ENCODE measurements at regions not wholly inside any gene's neighbourhood (a gene's known extent, or its start where the extent isn't known, plus 50 kb on each side); places are given as distances from the start of the nearest gene placed in this dataset.

- Histone ChIP-seq H3K27me3 (ENCODE audit: control insufficient read depth, insufficient read depth, low read length) (no peaks in the 10 kb centered on the region), H3K36me3 (ENCODE audit: control insufficient read depth, insufficient read depth, low read length) (no peaks in the 10 kb centered on the region), H3K9ac (ENCODE audit: low read depth, low read length) (no peak overlapping the region), H3K4me3 (ENCODE audit: low read depth, low read length) (no peak overlapping the region), H3K9me3 (ENCODE audit: control insufficient read depth, insufficient read depth, low read length) (no peaks in the 10 kb centered on the region), H3K27ac (ENCODE audit: low read depth, low read length) (peak overlapping the region; percentile 73), H3K4me1 (ENCODE audit: control insufficient read depth, insufficient read depth, low read length) (peaks cover 5% of the 10 kb centered on the region)
Observed at GRCh38 chr12:24244801-24245200, 295.3 kb upstream of the SOX5 start.

GRCh38 chr12:24244231-24244630 lies 294.8 kb upstream of the SOX5 start:
- Histone ChIP-seq H3K4me3 (ENCODE audit: low read depth, low read length) (no peak overlapping the region), H3K36me3 (ENCODE audit: control insufficient read depth, insufficient read depth, low read length) (no peaks in the 10 kb centered on the region), H3K4me1 (ENCODE audit: control insufficient read depth, insufficient read depth, low read length) (peaks cover 5% of the 10 kb centered on the region), H3K9ac (ENCODE audit: low read depth, low read length) (no peak overlapping the region), H3K27me3 (ENCODE audit: control insufficient read depth, insufficient read depth, low read length) (no peaks in the 10 kb centered on the region), H3K9me3 (ENCODE audit: control insufficient read depth, insufficient read depth, low read length) (no peaks in the 10 kb centered on the region), H3K27ac (ENCODE audit: low read depth, low read length) (peak overlapping the region; percentile 73)

DNA sequence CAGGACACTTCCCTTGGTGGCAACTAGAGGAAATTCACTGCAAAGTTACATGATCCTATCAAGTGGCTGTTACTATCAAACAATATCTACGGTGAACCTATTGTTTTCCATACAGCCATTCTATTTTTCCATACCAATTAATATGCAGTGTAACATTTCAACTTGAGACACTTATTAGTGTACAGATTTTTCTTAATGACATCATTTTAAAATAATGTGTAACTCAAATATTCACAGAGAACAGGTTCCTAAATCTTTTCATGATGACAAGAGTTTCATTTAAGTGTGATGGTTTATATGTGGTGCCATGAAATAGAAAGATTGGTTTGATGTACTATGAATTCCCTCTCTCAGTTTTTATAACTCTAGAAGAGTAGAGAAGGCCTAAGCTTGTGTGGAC lies 291.2 kb upstream of the SOX5 start:
- no peaks in the 10 kb centered on the region for H3K36me3 ChIP-seq (ENCODE audit: control insufficient read depth, insufficient read depth, low read length)
- no peak overlapping the region for H3K4me3 ChIP-seq (ENCODE audit: low read depth, low read length)
- H3K27ac ChIP-seq (ENCODE audit: low read depth, low read length), result no peak overlapping the region
- no peaks in the 10 kb centered on the region for H3K27me3 ChIP-seq (ENCODE audit: control insufficient read depth, insufficient read depth, low read length)
- no peaks in the 10 kb centered on the region for H3K9me3 ChIP-seq (ENCODE audit: control insufficient read depth, insufficient read depth, low read length)
- H3K4me1 ChIP-seq (ENCODE audit: control insufficient read depth, insufficient read depth, low read length), result peaks cover 5% of the 10 kb centered on the region
- H3K9ac ChIP-seq (ENCODE audit: low read depth, low read length), result no peak overlapping the region

DNA sequence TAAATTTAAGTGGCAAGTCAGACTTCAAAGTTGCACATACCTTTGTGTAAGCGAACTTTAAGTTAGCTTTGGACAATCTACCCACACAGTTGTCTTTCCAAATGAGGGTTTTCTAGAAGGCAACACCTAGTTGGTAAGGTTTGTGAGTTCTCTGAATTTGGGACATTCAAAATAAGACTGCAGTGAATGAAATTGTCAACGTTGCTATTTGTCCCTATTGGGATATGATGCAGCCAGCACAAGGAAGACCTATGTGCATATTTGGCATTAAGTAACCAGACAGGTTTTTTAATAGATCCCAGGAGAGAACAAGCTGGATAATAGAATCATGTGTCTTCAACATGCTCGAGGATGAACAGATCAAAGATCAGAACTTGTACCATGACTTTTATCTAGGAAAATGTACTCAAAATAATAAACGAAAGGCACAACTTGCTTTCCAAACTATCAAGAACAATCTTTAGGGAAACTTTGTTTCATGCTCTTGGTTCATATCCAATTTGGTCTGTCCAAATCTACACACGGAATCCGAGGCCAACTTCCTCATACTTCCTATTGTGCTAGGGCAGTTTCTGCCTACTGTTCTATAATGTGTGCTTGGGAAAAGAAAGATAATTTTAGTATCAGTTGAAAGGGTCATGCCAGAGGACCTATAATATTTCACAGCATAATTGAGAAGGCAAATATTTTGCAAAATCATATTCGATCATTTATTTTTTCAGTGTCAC lies 284.2 kb upstream of the SOX5 start:
- H3K9ac ChIP-seq (ENCODE audit: low read depth, low read length), result no peak overlapping the region
- H3K9me3 ChIP-seq (ENCODE audit: control insufficient read depth, insufficient read depth, low read length), result no peaks in the 10 kb centered on the region
- no peaks in the 10 kb centered on the region for H3K36me3 ChIP-seq (ENCODE audit: control insufficient read depth, insufficient read depth, low read length)
- no peak overlapping the region for H3K4me3 ChIP-seq (ENCODE audit: low read depth, low read length)
- peaks cover 22% of the 10 kb centered on the region for H3K4me1 ChIP-seq (ENCODE audit: control insufficient read depth, insufficient read depth, low read length)
- no peak overlapping the region for H3K27ac ChIP-seq (ENCODE audit: low read depth, low read length)
- no peaks in the 10 kb centered on the region for H3K27me3 ChIP-seq (ENCODE audit: control insufficient read depth, insufficient read depth, low read length)

DNA sequence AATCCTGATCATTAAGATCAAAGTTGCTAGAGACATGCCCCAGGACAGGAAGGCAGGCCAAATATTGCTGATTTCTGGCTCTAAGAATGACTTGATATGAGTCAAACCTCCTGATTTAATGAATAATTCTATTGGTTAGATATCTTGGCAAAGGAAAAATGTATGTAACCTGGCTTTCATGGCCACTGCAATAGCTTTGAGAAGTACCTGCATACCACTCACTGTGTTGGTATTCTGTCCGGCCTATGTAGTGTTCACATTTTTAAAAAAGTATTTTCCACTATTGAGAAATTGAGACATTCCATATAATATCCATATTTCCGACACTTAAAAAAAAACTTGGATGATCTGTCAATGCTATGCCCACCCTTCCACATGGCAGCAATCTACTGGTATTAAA lies 283.1 kb upstream of the SOX5 start:
- H3K27me3 ChIP-seq (ENCODE audit: control insufficient read depth, insufficient read depth, low read length), result no peaks in the 10 kb centered on the region
- H3K4me3 ChIP-seq (ENCODE audit: low read depth, low read length), result no peak overlapping the region
- H3K9me3 ChIP-seq (ENCODE audit: control insufficient read depth, insufficient read depth, low read length), result no peaks in the 10 kb centered on the region
- H3K27ac ChIP-seq (ENCODE audit: low read depth, low read length), result no peak overlapping the region
- H3K36me3 ChIP-seq (ENCODE audit: control insufficient read depth, insufficient read depth, low read length), result no peaks in the 10 kb centered on the region
- H3K9ac ChIP-seq (ENCODE audit: low read depth, low read length), result no peak overlapping the region
- peaks cover 25% of the 10 kb centered on the region for H3K4me1 ChIP-seq (ENCODE audit: control insufficient read depth, insufficient read depth, low read length)

- H3K27ac ChIP-seq (ENCODE audit: low read depth, low read length), result no peak overlapping the region
Observed at GRCh38 chr12:24231298-24231697, 281.8 kb upstream of the SOX5 start.

GRCh38 chr12:24230061-24230701 lies 280.7 kb upstream of the SOX5 start:
- H3K9ac ChIP-seq (ENCODE audit: low read depth, low read length), result no peak overlapping the region
- H3K27me3 ChIP-seq (ENCODE audit: control insufficient read depth, insufficient read depth, low read length), result no peaks in the 10 kb centered on the region
- H3K4me3 ChIP-seq (ENCODE audit: low read depth, low read length), result 0 out of 2 replicates have a peak overlapping the region, but pooled peaks have one; percentile 9
- H3K4me1 ChIP-seq (ENCODE audit: control insufficient read depth, insufficient read depth, low read length), result peaks cover 25% of the 10 kb centered on the region
- H3K9me3 ChIP-seq (ENCODE audit: control insufficient read depth, insufficient read depth, low read length), result no peaks in the 10 kb centered on the region
- no peaks in the 10 kb centered on the region for H3K36me3 ChIP-seq (ENCODE audit: control insufficient read depth, insufficient read depth, low read length)
- peak overlapping the region; percentile 59 for H3K27ac ChIP-seq (ENCODE audit: low read depth, low read length)

More at GRCh38 chr12:24231298-24231697, 281.8 kb upstream of the SOX5 start:
- H3K9me3 ChIP-seq (ENCODE audit: control insufficient read depth, insufficient read depth, low read length), result no peaks in the 10 kb centered on the region
- H3K27me3 ChIP-seq (ENCODE audit: control insufficient read depth, insufficient read depth, low read length), result no peaks in the 10 kb centered on the region
- H3K4me3 ChIP-seq (ENCODE audit: low read depth, low read length), result no peak overlapping the region
- no peaks in the 10 kb centered on the region for H3K36me3 ChIP-seq (ENCODE audit: control insufficient read depth, insufficient read depth, low read length)
- H3K4me1 ChIP-seq (ENCODE audit: control insufficient read depth, insufficient read depth, low read length), result peaks cover 25% of the 10 kb centered on the region
- no peak overlapping the region for H3K9ac ChIP-seq (ENCODE audit: low read depth, low read length)

- Histone ChIP-seq H3K27me3 (ENCODE audit: control insufficient read depth, insufficient read depth, low read length) (no peaks in the 10 kb centered on the region), H3K9ac (ENCODE audit: low read depth, low read length) (no peak overlapping the region), H3K27ac (ENCODE audit: low read depth, low read length) (peak overlapping the region; percentile 26), H3K4me1 (ENCODE audit: control insufficient read depth, insufficient read depth, low read length) (peaks cover 25% of the 10 kb centered on the region), H3K36me3 (ENCODE audit: control insufficient read depth, insufficient read depth, low read length) (no peaks in the 10 kb centered on the region), H3K4me3 (ENCODE audit: low read depth, low read length) (no peak overlapping the region), H3K9me3 (ENCODE audit: control insufficient read depth, insufficient read depth, low read length) (no peaks in the 10 kb centered on the region)
Observed at GRCh38 chr12:24229031-24229700, 279.7 kb upstream of the SOX5 start.

DNA sequence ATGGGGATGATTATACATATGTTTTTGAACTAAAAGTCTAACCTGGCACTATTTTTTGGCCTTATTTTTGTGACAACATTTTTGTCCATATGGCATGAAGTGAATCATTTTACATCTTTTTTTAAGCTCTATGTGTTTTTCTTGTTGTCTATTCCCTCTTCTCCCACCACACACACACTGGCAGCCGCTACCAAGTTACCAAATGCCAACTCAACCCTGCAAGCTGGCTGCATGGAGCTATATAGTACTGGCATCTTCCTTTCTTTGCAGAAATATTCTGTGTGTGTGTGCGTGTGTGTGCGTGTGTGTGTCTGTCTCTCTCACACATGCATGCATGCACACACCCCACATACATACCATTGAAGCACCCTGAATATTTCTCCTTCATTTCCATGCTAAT lies 278.9 kb upstream of the SOX5 start:
- Histone ChIP-seq H3K9ac (ENCODE audit: low read depth, low read length) (no peak overlapping the region), H3K27me3 (ENCODE audit: control insufficient read depth, insufficient read depth, low read length) (no peaks in the 10 kb centered on the region), H3K36me3 (ENCODE audit: control insufficient read depth, insufficient read depth, low read length) (no peaks in the 10 kb centered on the region), H3K4me1 (ENCODE audit: control insufficient read depth, insufficient read depth, low read length) (peaks cover 25% of the 10 kb centered on the region), H3K9me3 (ENCODE audit: control insufficient read depth, insufficient read depth, low read length) (no peaks in the 10 kb centered on the region), H3K4me3 (ENCODE audit: low read depth, low read length) (no peak overlapping the region), H3K27ac (ENCODE audit: low read depth, low read length) (no peak overlapping the region)

DNA sequence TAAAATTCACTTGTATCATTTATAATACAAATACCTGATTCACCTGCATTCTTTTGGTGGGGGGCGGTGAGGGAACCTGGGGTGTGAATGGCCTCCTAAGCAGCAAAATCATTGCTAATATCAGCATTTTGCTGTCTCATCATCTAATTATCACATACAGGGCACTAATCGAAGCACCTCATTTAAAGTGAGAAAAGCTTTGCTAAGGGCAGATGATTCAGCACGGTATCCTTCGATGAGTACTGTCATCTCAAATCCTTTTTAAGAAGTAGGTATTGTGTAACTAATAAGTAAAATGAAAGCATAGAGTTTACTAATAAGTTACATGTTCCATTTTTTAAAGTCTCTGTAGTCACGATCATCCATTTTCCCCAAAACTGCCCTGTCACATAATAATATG lies 278.1 kb upstream of the SOX5 start:
- no peak overlapping the region for H3K9ac ChIP-seq (ENCODE audit: low read depth, low read length)
- H3K27me3 ChIP-seq (ENCODE audit: control insufficient read depth, insufficient read depth, low read length), result no peaks in the 10 kb centered on the region
- H3K9me3 ChIP-seq (ENCODE audit: control insufficient read depth, insufficient read depth, low read length), result no peaks in the 10 kb centered on the region
- no peaks in the 10 kb centered on the region for H3K36me3 ChIP-seq (ENCODE audit: control insufficient read depth, insufficient read depth, low read length)
- H3K27ac ChIP-seq (ENCODE audit: low read depth, low read length), result no peak overlapping the region
- peaks cover 25% of the 10 kb centered on the region for H3K4me1 ChIP-seq (ENCODE audit: control insufficient read depth, insufficient read depth, low read length)
- H3K4me3 ChIP-seq (ENCODE audit: low read depth, low read length), result no peak overlapping the region

GRCh38 chr12:24226745-24227350 lies 277.4 kb upstream of the SOX5 start:
- Histone ChIP-seq H3K9me3 (ENCODE audit: control insufficient read depth, insufficient read depth, low read length) (no peaks in the 10 kb centered on the region), H3K9ac (ENCODE audit: low read depth, low read length) (no peak overlapping the region), H3K4me1 (ENCODE audit: control insufficient read depth, insufficient read depth, low read length) (peaks cover 25% of the 10 kb centered on the region), H3K27me3 (ENCODE audit: control insufficient read depth, insufficient read depth, low read length) (no peaks in the 10 kb centered on the region), H3K36me3 (ENCODE audit: control insufficient read depth, insufficient read depth, low read length) (no peaks in the 10 kb centered on the region), H3K27ac (ENCODE audit: low read depth, low read length) (no peak overlapping the region), H3K4me3 (ENCODE audit: low read depth, low read length) (no peak overlapping the region)

All from HUES48 (cell line).